WTC11 (cell line): ENCODE measurements at regions not wholly inside any gene's neighbourhood (a gene's known extent, or its start where the extent isn't known, plus 50 kb on each side); places are given as distances from the start of the nearest gene placed in this dataset.

ENCODE experiments used
- ATAC-seq: fragments of 200-7000 bp; cut with Tn5 transposase; 2 replicates; pipeline ENCODE4 v1.10.0; 2021; ENCODE audit warnings: mild to moderate bottlenecking, moderate library complexity
- CTCF ChIA-PET: fragments of 300-600 bp; sonication (Branson Sonifier 250); formaldehyde crosslinking; loops from one replicate; lab custom pipeline; 2021; ENCODE audit warnings: antibody characterized with exemption; lab: Charles Lee
- POLR2A ChIA-PET: fragments of 350-600 bp; sonication (Branson Sonifier 250); formaldehyde crosslinking; loops from one replicate; lab custom pipeline; 2021; ENCODE audit warnings: antibody characterized with exemption; lab: Charles Lee
- DNase-seq: peaks from one replicate; pipeline ENCODE4 v3.0.0; 2021; ENCODE audit warnings: low spot score
- H3K27ac Mint-ChIP-seq: 2 replicates; pipeline ENCODE4 v1.8.0; 2021; ENCODE audit warnings: mixed read lengths
- H3K27me3 Mint-ChIP-seq: 2 replicates; pipeline ENCODE4 v1.8.0; 2021; ENCODE audit warnings: low read depth, mild to moderate bottlenecking, moderate library complexity, mixed read lengths
- H3K36me3 Mint-ChIP-seq: 2 replicates; pipeline ENCODE4 v1.8.0; 2021; ENCODE audit warnings: mixed read lengths
- H3K4me1 Mint-ChIP-seq: 2 replicates; pipeline ENCODE4 v1.8.0; 2022; ENCODE audit warnings: mixed read lengths
- H3K4me3 Mint-ChIP-seq: 2 replicates; pipeline ENCODE4 v1.8.0; 2021; ENCODE audit warnings: mild to moderate bottlenecking, moderate library complexity, mixed read lengths
- H3K9me3 Mint-ChIP-seq: 2 replicates; pipeline ENCODE4 v1.8.0; 2021; ENCODE audit warnings: mixed read lengths
- ATF2 ChIP-seq: sonication (generic); formaldehyde crosslinking; IDR thresholded peaks from 2 replicates; pipeline ENCODE4 v1.8.1; 2022; ENCODE audit warnings: low read depth, missing genetic modification reagents, borderline replicate concordance
- ATF3 ChIP-seq: sonication (generic); formaldehyde crosslinking; conservative IDR thresholded peaks from 2 replicates; pipeline ENCODE4 v1.8.1; 2022; ENCODE audit warnings: mild to moderate bottlenecking, missing genetic modification reagents
- ATF6 ChIP-seq: sonication (generic); formaldehyde crosslinking; IDR thresholded peaks from 2 replicates; pipeline ENCODE4 v1.8.1; 2023; ENCODE audit warnings: mild to moderate bottlenecking, missing genetic modification reagents
- E2F1 ChIP-seq: sonication (generic); formaldehyde crosslinking; IDR thresholded peaks from 2 replicates; pipeline ENCODE4 v1.8.0; 2022; ENCODE audit warnings: mild to moderate bottlenecking, missing genetic modification reagents
- ERG ChIP-seq: fragments of 250-450 bp; sonication (Bioruptor Pico); IDR thresholded peaks from 2 replicates; pipeline ENCODE4 v1.8.0; 2021; ENCODE audit warnings: mild to moderate bottlenecking
- FOXK1 ChIP-seq: sonication (generic); formaldehyde crosslinking; IDR thresholded peaks from 2 replicates; pipeline ENCODE4 v1.8.0; 2022; ENCODE audit warnings: mild to moderate bottlenecking, moderate library complexity, missing genetic modification reagents
- GABPB1 ChIP-seq: sonication (generic); formaldehyde crosslinking; IDR thresholded peaks from 2 replicates; pipeline ENCODE4 v1.8.1; 2023; ENCODE audit warnings: mild to moderate bottlenecking, missing genetic modification reagents
- GTF2I ChIP-seq: fragments of 250-450 bp; sonication (Bioruptor Pico); conservative IDR thresholded peaks from 2 replicates; pipeline ENCODE4 v1.4.0; 2021; ENCODE audit warnings: mild to moderate bottlenecking
- HMGXB4 ChIP-seq: sonication (generic); formaldehyde crosslinking; IDR thresholded peaks from 2 replicates; pipeline ENCODE4 v1.8.1; 2023; ENCODE audit warnings: mild to moderate bottlenecking, moderate library complexity, missing genetic modification reagents
- JUN ChIP-seq: sonication (generic); formaldehyde crosslinking; IDR thresholded peaks from 2 replicates; pipeline ENCODE4 v1.8.0; 2023; ENCODE audit warnings: mild to moderate bottlenecking, missing genetic modification reagents
- MLX ChIP-seq: sonication (generic); formaldehyde crosslinking; IDR thresholded peaks from 2 replicates; pipeline ENCODE4 v1.8.1; 2023; ENCODE audit warnings: mild to moderate bottlenecking, missing genetic modification reagents, moderate library complexity
- MXD4 ChIP-seq: fragments of 250-450 bp; sonication (Bioruptor Pico); IDR thresholded peaks from 2 replicates; pipeline ENCODE4 v1.8.0; 2021; ENCODE audit warnings: mild to moderate bottlenecking, moderate library complexity, borderline replicate concordance
- MYBL2 ChIP-seq: sonication (generic); formaldehyde crosslinking; IDR thresholded peaks from 2 replicates; pipeline ENCODE4 v1.8.1; 2023; ENCODE audit warnings: mild to moderate bottlenecking, moderate library complexity, missing genetic modification reagents
- NFE2L1 ChIP-seq: sonication (generic); formaldehyde crosslinking; IDR thresholded peaks from 2 replicates; pipeline ENCODE4 v1.8.1; 2023; ENCODE audit warnings: missing genetic modification reagents
- OVOL2 ChIP-seq: fragments of 250-450 bp; sonication (Bioruptor Pico); IDR thresholded peaks from 2 replicates; pipeline ENCODE4 v1.9.0; 2021; ENCODE audit warnings: mild to moderate bottlenecking, borderline replicate concordance
- TEAD1 ChIP-seq: sonication (generic); formaldehyde crosslinking; IDR thresholded peaks from 2 replicates; pipeline ENCODE4 v1.8.0; 2022; ENCODE audit warnings: mild to moderate bottlenecking, missing genetic modification reagents
- TEAD4 ChIP-seq: sonication (generic); formaldehyde crosslinking; IDR thresholded peaks from 2 replicates; pipeline ENCODE4 v1.8.0; 2022; ENCODE audit warnings: mild to moderate bottlenecking, missing genetic modification reagents
- ZBTB43 ChIP-seq: sonication (generic); formaldehyde crosslinking; IDR thresholded peaks from 2 replicates; pipeline ENCODE4 v1.8.1; 2023; ENCODE audit warnings: mild to moderate bottlenecking, missing genetic modification reagents
- ZNF232 ChIP-seq: sonication (generic); formaldehyde crosslinking; IDR thresholded peaks from 2 replicates; pipeline ENCODE4 v1.8.0; 2022; ENCODE audit warnings: mild to moderate bottlenecking, missing genetic modification reagents
- ZNF317 ChIP-seq: sonication (generic); formaldehyde crosslinking; IDR thresholded peaks from 2 replicates; pipeline ENCODE4 v1.8.1; 2023; ENCODE audit warnings: low read depth, mild to moderate bottlenecking, moderate library complexity, missing genetic modification reagents, borderline replicate concordance

GRCh38 chr12:107895966-107896365 lies 121.5 kb downstream of the ASCL4 start:
- DNase-seq (no peak), ATAC-seq (no peak)
- POLR2A ChIA-PET, result no interaction called here
- CTCF ChIA-PET, result interaction anchor here (1.0 kb wide), 1 partner anchor 22 kb away, joined by 3 read pairs; no protein-coding TSS in a partner anchor
- Mint-ChIP-seq H3K4me1 (no peaks in the 10 kb centered on the region), H3K27me3 (peaks cover 23% of the 10 kb centered on the region), H3K36me3 (no peaks in the 10 kb centered on the region), H3K9me3 (no peaks in the 10 kb centered on the region), H3K4me3 (no peak overlapping the region), H3K27ac (no peak overlapping the region)
- TF ChIP-seq NFE2L1 (CRISPR knock-in tag) (no peak), OVOL2 (CRISPR knock-in tag) (no peak), ZNF232 (CRISPR knock-in tag) (no peak), ZNF317 (CRISPR knock-in tag) (no peak), ERG (CRISPR knock-in tag) (no peak), ATF6 (no peak), ATF3 (CRISPR knock-in tag) (no peak), ATF2 (CRISPR knock-in tag) (no peak), TEAD1 (no peak), JUN (no peak)

- CTCF ChIA-PET, result interaction anchor here (1.1 to 1.3 kb wide), 2 partner anchors 12 to 15 kb away, joined by 4 to 8 read pairs; no protein-coding TSS in a partner anchor
- Mint-ChIP-seq H3K27ac (no peak overlapping the region), H3K9me3 (no peaks in the 10 kb centered on the region), H3K4me1 (peaks cover 21% of the 10 kb centered on the region), H3K4me3 (no peak overlapping the region), H3K36me3 (no peaks in the 10 kb centered on the region), H3K27me3 (peaks cover 65% of the 10 kb centered on the region)
- no peak for DNase-seq
- no peak for ATAC-seq
- POLR2A ChIA-PET, result no interaction called here
- TF ChIP-seq GTF2I (CRISPR knock-in tag) (no peak), MXD4 (CRISPR knock-in tag) (no peak)
These were observed 126.1 kb downstream of the ASCL4 start for GRCh38 chr12:107900588-107900987.

GRCh38 chr12:107903341-107904061 lies 129.0 kb downstream of the ASCL4 start:
- ChIA-PET CTCF (interaction anchor here (0.6 to 2.1 kb wide), 6 partner anchors 9 to 228 kb away, joined by 3 to 35 read pairs (median 4); no protein-coding TSS in a partner anchor), POLR2A (no interaction called here)
- Mint-ChIP-seq H3K27ac (0 out of 2 replicates have a peak overlapping the region, but pooled peaks have one; percentile 38), H3K9me3 (no peaks in the 10 kb centered on the region), H3K27me3 (peaks cover 82% of the 10 kb centered on the region), H3K36me3 (no peaks in the 10 kb centered on the region), H3K4me1 (peaks cover 21% of the 10 kb centered on the region), H3K4me3 (peak overlapping the region; percentile 89)
- ATAC-seq (peak; percentile 98), DNase-seq (peak; percentile 89)
- TF ChIP-seq TEAD1 (peak; percentile 85), FOXK1 (CRISPR knock-in tag) (peak; percentile 87), GABPB1 (CRISPR knock-in tag) (no peak), E2F1 (CRISPR knock-in tag) (peak; percentile 83; the same call in 1 of the 2 replicates), ZBTB43 (peak; percentile 60; the same call in 1 of the 2 replicates), JUN (peak; percentile 77; the same call in 1 of the 2 replicates), MYBL2 (CRISPR knock-in tag) (peak; percentile 75; the same call in 1 of the 2 replicates), TEAD4 (CRISPR knock-in tag) (0 out of 2 replicates have a peak, but pooled peaks have one; percentile 29), HMGXB4 (CRISPR knock-in tag) (peak; percentile 61; the same call in 1 of the 2 replicates), MLX (no peak), ZNF317 (CRISPR knock-in tag) (no peak), ZNF232 (CRISPR knock-in tag) (peak; percentile 68; the same call in 1 of the 2 replicates)
